Prostate gland (tissue), 1 donor: ENCODE measurements at regions not wholly inside any gene's neighbourhood (a gene's known extent, or its start where the extent isn't known, plus 50 kb on each side); places are given as distances from the start of the nearest gene placed in this dataset.

Experiments used
- POLR2A ChIP-seq: fragments of 450-650 bp; IDR thresholded peaks from one replicate; pipeline ENCODE4 v1.6.1; 2016; ENCODE audit warnings: antibody characterized with exemption, mild to moderate bottlenecking
- POLR2AphosphoS5 ChIP-seq: sonication (generic); formaldehyde crosslinking; IDR thresholded peaks from one replicate; pipeline ENCODE4 v1.6.1; 2017; ENCODE audit warnings: antibody characterized with exemption

DNA sequence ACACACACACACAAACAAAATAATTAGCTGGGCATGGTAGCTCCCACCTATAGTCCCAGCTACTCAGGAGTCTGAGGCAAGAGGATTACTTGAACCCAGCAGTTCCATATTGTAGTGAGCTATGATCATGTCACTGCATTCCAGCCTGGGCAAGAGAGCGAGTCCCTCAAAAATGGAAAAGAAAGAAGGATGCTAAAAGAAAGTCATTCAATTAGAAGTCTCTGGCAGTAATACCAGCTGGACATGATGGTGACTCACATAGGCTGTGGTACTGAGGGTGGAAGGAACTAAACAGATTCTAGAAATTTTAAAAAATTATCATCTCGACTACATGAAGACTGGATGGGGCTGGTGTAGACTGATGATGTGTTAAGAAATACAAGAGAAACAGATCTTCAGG is 385.3 kb downstream of the ETV1 start:
- TF ChIP-seq POLR2A (no peak), POLR2AphosphoS5 (no peak)
